Midbrain (tissue), 1 donor: ENCODE measurements at regions not wholly inside any gene's neighbourhood (a gene's known extent, or its start where the extent isn't known, plus 50 kb on each side); places are given as distances from the start of the nearest gene placed in this dataset.

Experiments
- DNase-seq: peaks from one replicate; lab custom pipeline; 2025; lab: John Stamatoyannopoulos, UW

GRCh38 chr11:106409222-106409621 is 331.8 kb downstream of the AASDHPPT start:
- DNase-seq = no peak

GRCh38 chr11:106409671-106410070 is 332.2 kb downstream of the AASDHPPT start:
- DNase-seq = no peak

GRCh38 chr11:106410902-106411301 is 333.4 kb downstream of the AASDHPPT start:
- DNase-seq = no peak

GRCh38 chr11:106413222-106413621 is 335.8 kb downstream of the AASDHPPT start:
- DNase-seq = no peak

- no peak for DNase-seq
Observed at GRCh38 chr11:106415510-106415909, 338.0 kb downstream of the AASDHPPT start.

GRCh38 chr11:106418791-106419190 is 341.3 kb downstream of the AASDHPPT start:
- no peak for DNase-seq

GRCh38 chr11:106420048-106420665 is 342.7 kb downstream of the AASDHPPT start:
- peak; percentile 30 for DNase-seq

- no peak for DNase-seq
Observed at GRCh38 chr11:106420686-106421085, 343.2 kb downstream of the AASDHPPT start.

- no peak for DNase-seq
Observed at GRCh38 chr11:106421676-106422292, 344.3 kb downstream of the AASDHPPT start.

GRCh38 chr11:106422583-106422982 is 345.1 kb downstream of the AASDHPPT start:
- DNase-seq = no peak

GRCh38 chr11:106424111-106424510 is 346.6 kb downstream of the AASDHPPT start:
- DNase-seq = no peak

GRCh38 chr11:106425819-106426218 is 348.4 kb downstream of the AASDHPPT start:
- DNase-seq = no peak

GRCh38 chr11:106426696-106427095 is 349.2 kb downstream of the AASDHPPT start:
- DNase-seq = no peak

GRCh38 chr11:106427736-106428135 is 350.3 kb downstream of the AASDHPPT start:
- DNase-seq = no peak

GRCh38 chr11:106442032-106442431 is 364.6 kb downstream of the AASDHPPT start:
- DNase-seq = no peak

GRCh38 chr11:106446302-106446701 is 368.8 kb downstream of the AASDHPPT start:
- no peak for DNase-seq

GRCh38 chr11:106446955-106447354 is 369.5 kb downstream of the AASDHPPT start:
- DNase-seq = no peak

GRCh38 chr11:106447631-106448191 is 370.2 kb downstream of the AASDHPPT start:
- no peak for DNase-seq

- DNase-seq = no peak
Observed at GRCh38 chr11:106449763-106450162, 372.3 kb downstream of the AASDHPPT start.

- DNase-seq = no peak
Observed at GRCh38 chr11:106451228-106451922, 373.9 kb downstream of the AASDHPPT start.

GRCh38 chr11:106456647-106457046 is 379.2 kb downstream of the AASDHPPT start:
- no peak for DNase-seq

GRCh38 chr11:106457727-106458126 is 380.3 kb downstream of the AASDHPPT start:
- no peak for DNase-seq

GRCh38 chr11:106459135-106459534 is 381.7 kb downstream of the AASDHPPT start:
- no peak for DNase-seq
